GM23338 (cell line): ENCODE measurements at regions not wholly inside any gene's neighbourhood (a gene's known extent, or its start where the extent isn't known, plus 50 kb on each side); places are given as distances from the start of the nearest gene placed in this dataset.

ENCODE experiments used
- EZH2 ChIP-seq: fragments of 200-600 bp; sonication (generic); IDR thresholded peaks from one replicate; pipeline ENCODE4 v1.8.0; 2017; ENCODE audit warnings: antibody characterized with exemption, mild to moderate bottlenecking, low read depth; ENCODE audit not compliant: unreplicated experiment
- ZNF462 ChIP-seq: fragments of 250-450 bp; sonication (Bioruptor Pico); IDR thresholded peaks from 2 replicates; pipeline ENCODE4 v1.5.0; 2020; ENCODE audit warnings: mild to moderate bottlenecking, moderate library complexity

- TF ChIP-seq ZNF462: no peak
- no peak for TF ChIP-seq EZH2
Measured at GRCh38 chrX:119186194-119186593, 49.9 kb upstream of the PGRMC1 start (continued).
